ENCODE measurements at regions not wholly inside any gene's neighbourhood (a gene's known extent, or its start where the extent isn't known, plus 50 kb on each side); places are given as distances from the start of the nearest gene placed in this dataset.
"Not testable (repeated sequence)": the region's sequence is repeated elsewhere in the genome, so short reads cannot be mapped to it uniquely, and the experiment has no call there.

GRCh38 chr18:14970027-14970426 is 222.1 kb downstream of the ANKRD30B start:
- no peak overlapping the region for H3K4me3 ChIP-seq (ENCODE audit: low read depth, low read length)
- TF ChIP-seq MYC (IDR thresholded peaks at IDR 0.05; ENCODE audit: low read depth, low read length) (no peak), POLR2A (IDR thresholded peaks at IDR 0.05; ENCODE audit: extremely low read depth, insufficient read length) (no peak), MAX (IDR thresholded peaks at IDR 0.05; ENCODE audit: low read depth, low read length) (no peak), CTCF (IDR thresholded peaks at IDR 0.05; ENCODE audit: low read depth, low read length) (no peak)
- DNase-seq (ENCODE audit: low read depth), result no peak

GRCh38 chr18:14971461-14972185 is 223.7 kb downstream of the ANKRD30B start:
- H3K4me3 ChIP-seq (ENCODE audit: low read depth, low read length), result no peak overlapping the region
- no peak for DNase-seq (ENCODE audit: low read depth)
- TF ChIP-seq MAX (IDR thresholded peaks at IDR 0.05; ENCODE audit: low read depth, low read length), result no peak

GRCh38 chr18:14973421-14973820 is 225.4 kb downstream of the ANKRD30B start:
- not testable (repeated sequence) for H3K4me3 ChIP-seq (ENCODE audit: low read depth, low read length)

GRCh38 chr18:14974088-14974487 is 226.1 kb downstream of the ANKRD30B start:
- no peak overlapping the region for H3K4me3 ChIP-seq (ENCODE audit: low read depth, low read length)
- TF ChIP-seq CTCF (IDR thresholded peaks at IDR 0.05; ENCODE audit: low read depth, low read length) (no peak), MAX (IDR thresholded peaks at IDR 0.05; ENCODE audit: low read depth, low read length) (no peak), POLR2A (IDR thresholded peaks at IDR 0.05; ENCODE audit: extremely low read depth, insufficient read length) (no peak), MYC (IDR thresholded peaks at IDR 0.05; ENCODE audit: low read depth, low read length) (no peak)
- DNase-seq (ENCODE audit: low read depth), result no peak

More at GRCh38 chr18:14973421-14973820, 225.4 kb downstream of the ANKRD30B start:
- DNase-seq (ENCODE audit: low read depth), result not testable (repeated sequence)

- H3K4me3 ChIP-seq (ENCODE audit: low read depth, low read length), result no peak overlapping the region
- TF ChIP-seq CTCF (IDR thresholded peaks at IDR 0.05; ENCODE audit: low read depth, low read length) (no peak), POLR2A (IDR thresholded peaks at IDR 0.05; ENCODE audit: extremely low read depth, insufficient read length) (no peak), MYC (IDR thresholded peaks at IDR 0.05; ENCODE audit: low read depth, low read length) (no peak), MAX (IDR thresholded peaks at IDR 0.05; ENCODE audit: low read depth, low read length) (no peak)
- DNase-seq (ENCODE audit: low read depth), result no peak
Measured at GRCh38 chr18:14974576-14974975, 226.6 kb downstream of the ANKRD30B start.

DNA sequence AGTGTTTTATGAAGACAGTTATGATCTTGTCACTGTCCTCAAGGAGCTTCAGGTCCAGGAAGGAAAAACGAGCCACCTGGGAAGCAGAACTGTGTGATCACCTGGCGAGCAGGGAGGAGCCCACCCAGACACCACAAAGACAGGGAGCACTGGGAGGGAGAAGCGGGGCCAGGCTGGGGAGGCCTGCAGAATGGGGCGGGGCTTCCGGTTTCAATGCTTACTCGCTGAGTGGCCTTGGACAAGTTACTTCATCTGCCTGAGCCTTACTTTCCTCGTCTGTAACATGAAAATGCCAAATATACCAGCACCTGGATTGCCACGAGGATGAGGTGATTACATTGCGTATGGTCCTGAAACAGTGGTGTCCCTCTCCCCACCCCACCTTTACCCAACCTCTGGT is 227.5 kb downstream of the ANKRD30B start:
- no peak for DNase-seq (ENCODE audit: low read depth)
- TF ChIP-seq POLR2A (IDR thresholded peaks at IDR 0.05; ENCODE audit: extremely low read depth, insufficient read length) (no peak), MAX (IDR thresholded peaks at IDR 0.05; ENCODE audit: low read depth, low read length) (no peak), CTCF (IDR thresholded peaks at IDR 0.05; ENCODE audit: low read depth, low read length) (no peak), MYC (IDR thresholded peaks at IDR 0.05; ENCODE audit: low read depth, low read length) (no peak)
- no peak overlapping the region for H3K4me3 ChIP-seq (ENCODE audit: low read depth, low read length)

Measured in NB4 (cell line).